ENCODE measurements at regions not wholly inside any gene's neighbourhood (a gene's known extent, or its start where the extent isn't known, plus 50 kb on each side); places are given as distances from the start of the nearest gene placed in this dataset.
"Not testable (repeated sequence)": the region's sequence is repeated elsewhere in the genome, so short reads cannot be mapped to it uniquely, and the experiment has no call there.

DNA sequence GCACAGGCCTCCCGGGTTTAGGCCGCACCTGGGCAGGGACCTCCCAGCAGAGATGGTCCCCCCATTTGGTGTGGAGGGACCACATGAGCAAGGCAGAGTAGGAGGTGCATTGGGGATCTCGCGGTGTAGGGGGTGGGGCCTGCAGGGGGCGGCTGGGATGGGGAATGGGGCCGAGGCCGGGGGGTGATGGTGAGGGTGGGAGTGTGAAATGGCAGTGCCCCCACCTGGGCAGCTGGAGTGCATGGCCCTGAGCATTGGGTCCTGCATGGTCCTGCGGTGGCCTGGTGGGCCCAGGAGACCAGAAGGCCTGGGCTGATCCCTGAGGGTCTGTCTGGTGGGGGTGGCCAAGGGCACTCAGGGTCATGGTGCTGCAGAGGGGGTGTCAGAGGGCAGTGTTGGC, 111.8 kb downstream of the KIF26A start:
- DNase-seq, result no peak

DNA sequence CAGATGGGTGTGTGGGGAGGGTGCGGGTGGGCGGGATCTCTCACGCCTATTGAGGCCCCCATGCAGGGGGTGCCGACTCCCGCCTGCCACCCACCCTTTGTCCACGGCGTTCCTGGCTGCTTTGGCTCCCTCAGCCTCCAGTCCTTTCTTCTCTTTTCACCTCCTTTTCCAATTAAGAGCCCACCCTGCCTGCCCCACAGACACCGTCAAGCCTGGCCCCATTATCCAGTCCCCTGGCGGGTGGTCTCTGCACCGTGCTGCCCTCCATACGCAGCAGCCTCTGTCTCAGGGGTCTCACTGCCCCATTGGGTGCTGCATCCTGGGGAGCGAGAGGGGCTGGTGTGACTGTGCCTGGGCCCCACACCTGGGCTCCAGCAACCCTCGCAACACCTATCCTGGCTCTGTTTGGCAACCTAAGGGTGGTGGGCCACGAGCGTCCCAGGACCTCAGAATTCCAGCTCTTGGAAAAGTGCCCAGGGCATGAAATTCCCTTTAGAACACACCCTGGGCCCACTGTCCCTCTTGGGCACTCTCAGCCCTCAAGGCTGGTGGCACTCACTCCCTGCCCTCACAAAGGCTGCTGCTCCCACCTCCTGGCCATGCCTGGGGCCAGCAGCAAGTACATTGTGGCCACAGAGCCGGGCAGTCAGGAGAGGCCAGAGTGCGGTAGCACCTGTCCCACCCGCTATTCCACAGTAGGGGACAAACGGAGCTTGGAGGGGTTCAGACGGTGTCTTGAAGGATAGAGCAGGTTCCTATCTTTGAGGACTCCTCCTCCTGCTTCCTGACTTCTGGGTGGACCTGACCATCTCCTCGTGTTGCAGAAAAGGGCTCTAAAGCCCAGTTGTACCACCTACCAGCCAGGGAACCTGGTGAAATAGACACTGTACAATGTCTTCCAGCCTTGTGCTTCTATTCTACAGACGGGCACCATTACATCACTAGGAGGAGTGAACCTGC, 114.1 kb downstream of the KIF26A start:
- no peak for DNase-seq

GRCh38 chr14:104253223-104253822, 114.9 kb downstream of the KIF26A start:
- no peak for DNase-seq

- no peak for DNase-seq
These were observed 115.5 kb downstream of the KIF26A start for GRCh38 chr14:104253901-104254353.

DNA sequence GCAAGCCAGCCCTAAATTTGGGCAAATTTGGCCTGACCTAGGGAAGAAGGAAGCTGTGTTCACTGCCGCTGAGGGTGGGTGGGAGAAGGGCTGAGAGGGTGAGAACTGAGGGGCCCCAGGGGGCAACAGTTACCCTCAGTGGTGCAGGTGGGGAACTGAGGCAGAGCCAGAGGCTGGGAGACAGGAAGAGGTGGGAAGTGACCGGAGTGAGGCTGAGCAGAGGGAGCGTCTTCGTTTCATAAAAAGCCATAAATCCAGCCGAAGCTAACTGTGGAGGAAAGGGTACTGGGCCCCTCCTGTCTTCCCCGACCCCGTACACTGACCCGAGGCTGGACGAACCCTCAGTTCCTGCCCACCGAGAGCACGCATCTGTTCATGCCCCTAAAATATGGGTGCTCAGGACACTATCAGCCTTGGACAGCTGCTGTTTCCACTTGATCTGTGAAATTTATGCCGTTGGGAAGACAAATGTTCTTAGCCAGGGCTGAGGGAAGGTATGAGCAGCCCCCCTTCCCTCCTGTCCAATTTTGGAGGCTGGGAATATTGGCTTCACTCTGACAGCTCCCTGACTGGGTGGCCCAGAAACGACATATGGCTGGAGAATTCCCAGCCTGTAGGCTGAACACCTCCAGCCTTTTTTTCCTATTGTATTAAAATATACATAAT, 116.5 kb downstream of the KIF26A start:
- no peak for DNase-seq

DNA sequence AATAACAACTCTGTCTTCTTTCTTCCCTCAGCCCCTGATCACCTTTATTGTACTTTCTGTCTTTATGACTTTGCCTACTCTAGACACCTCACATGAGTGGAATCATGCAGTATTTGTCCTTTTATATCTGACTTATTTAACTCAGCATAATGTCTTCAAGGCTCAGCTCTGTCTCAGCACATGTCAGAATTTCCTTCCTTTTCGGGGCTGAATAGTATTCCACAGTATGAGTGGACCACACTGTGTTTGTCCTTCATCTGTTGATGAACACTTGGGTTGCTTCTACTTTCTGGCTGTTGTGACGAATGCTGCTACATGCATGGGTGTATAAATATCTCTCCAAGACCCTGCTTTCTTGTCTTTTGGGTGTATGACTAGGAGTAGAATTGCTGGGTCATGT, 117.6 kb downstream of the KIF26A start:
- no peak for DNase-seq

GRCh38 chr14:104262515-104263514, 124.4 kb downstream of the KIF26A start:
- no peak for DNase-seq

- no peak for DNase-seq
These were observed 125.4 kb downstream of the KIF26A start for GRCh38 chr14:104263675-104264358.

- DNase-seq, result no peak
These were observed 126.3 kb downstream of the KIF26A start for GRCh38 chr14:104264495-104265265.

DNA sequence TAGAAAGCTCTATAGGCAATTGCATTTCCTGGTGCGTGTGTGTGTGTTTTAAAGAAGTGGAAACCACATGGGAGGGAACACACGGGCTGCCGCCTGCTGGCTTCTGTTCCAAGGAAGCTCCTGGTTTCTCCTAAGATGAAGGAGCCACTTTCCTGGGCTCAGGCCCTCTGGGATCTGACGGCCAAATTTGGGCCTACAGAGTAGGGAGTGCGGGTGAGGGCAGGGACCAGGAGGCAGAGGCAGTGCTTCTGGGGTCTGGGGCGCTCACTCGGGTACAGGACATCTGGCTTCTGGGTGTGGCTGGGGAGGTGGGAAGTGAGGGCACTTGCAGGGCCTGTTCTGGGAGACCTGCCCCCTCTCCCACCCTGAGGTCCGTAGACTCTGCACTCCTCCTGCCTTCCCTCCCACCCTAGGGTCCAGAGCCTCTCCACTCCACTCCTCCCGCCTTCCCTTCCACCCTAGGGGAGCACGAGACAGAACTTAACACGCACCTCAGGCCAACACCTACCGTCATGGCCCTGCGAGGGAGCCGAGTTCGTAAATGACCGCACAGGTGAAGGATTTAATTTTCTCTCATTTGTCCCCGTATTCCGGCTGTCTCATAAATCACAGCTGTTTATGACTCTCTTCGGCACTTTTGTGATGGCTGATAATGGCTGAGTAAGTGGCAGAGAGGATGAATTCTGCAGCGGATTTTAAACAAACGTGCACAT, 127.7 kb downstream of the KIF26A start:
- DNase-seq, result no peak

GRCh38 chr14:104266631-104267575, 128.5 kb downstream of the KIF26A start:
- no peak for DNase-seq

GRCh38 chr14:104267895-104268294, 129.5 kb downstream of the KIF26A start:
- DNase-seq, result no peak

- no peak for DNase-seq
These were observed 129.9 kb downstream of the KIF26A start for GRCh38 chr14:104268295-104268694.

- no peak for DNase-seq
These were observed 130.5 kb downstream of the KIF26A start for GRCh38 chr14:104268725-104269436.

DNA sequence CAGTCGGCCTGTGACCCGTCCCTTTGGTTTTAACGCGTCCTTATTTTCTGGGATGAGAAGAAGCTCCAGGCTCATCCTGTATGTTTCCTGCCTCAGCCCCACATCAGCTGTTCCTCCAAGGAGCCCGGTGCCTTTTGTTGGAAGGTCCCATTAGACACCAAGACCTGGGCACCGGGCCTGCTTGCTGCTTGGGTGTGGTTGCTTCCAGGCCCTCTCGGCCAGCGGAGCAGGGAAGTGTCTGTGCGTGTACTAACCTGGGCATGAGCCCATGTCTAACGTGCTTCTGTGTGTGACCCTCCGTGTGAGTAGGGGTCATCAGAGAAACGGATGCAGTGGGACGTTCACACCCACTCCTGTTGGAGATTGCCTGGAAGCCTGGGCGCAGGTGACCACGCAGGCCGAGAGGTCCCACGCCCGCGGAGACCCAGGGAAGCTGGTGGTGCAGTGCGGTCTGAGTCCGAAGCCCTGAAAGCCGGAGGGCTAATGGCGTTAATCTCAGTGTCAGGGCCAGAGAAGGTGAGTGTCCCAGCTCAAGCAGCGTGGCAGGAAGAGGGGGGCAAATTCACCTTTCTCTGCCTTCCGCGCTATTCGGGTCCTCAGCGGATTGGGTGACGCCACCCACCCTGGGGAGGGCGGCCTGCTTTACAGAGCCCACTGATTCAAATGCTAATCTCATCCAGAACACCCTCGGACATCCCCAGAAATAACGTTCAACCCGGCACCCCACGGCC, 131.3 kb downstream of the KIF26A start:
- DNase-seq, result not testable (repeated sequence)

DNA sequence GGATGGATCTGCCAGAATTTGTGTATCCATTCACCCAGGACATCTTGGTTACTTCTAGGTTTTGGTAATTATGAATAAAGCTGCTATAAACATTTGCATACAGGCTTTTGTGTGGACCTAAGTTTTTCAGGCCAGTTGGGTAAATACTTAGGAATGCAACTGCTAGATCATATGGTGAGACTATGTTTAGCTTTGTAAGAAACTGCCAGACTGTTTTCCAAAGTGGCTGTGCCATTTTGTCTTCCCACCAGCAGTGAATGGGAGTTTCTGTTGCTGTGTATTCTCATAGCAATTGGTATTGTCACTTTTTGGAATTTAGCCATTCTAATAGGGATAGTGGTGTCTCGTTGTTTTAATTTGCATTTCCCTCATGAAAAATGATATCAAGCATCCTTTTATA, 133.0 kb downstream of the KIF26A start:
- DNase-seq, result no peak

GRCh38 chr14:104274806-104275205, 136.4 kb downstream of the KIF26A start:
- DNase-seq, result no peak

Data from DMS53 (cell line).